ENCODE measurements at regions not wholly inside any gene's neighbourhood (a gene's known extent, or its start where the extent isn't known, plus 50 kb on each side); places are given as distances from the start of the nearest gene placed in this dataset.

- Mint-ChIP-seq H3K4me1 (ENCODE audit: unreplicated experiment) (no peaks in the 10 kb centered on the region), H3K27ac (ENCODE audit: unreplicated experiment) (no peak overlapping the region), H3K27me3 (ENCODE audit: unreplicated experiment) (no peaks in the 10 kb centered on the region), H3K4me3 (ENCODE audit: unreplicated experiment) (no peak overlapping the region), H3K9me3 (ENCODE audit: unreplicated experiment) (peaks cover 8% of the 10 kb centered on the region), H3K36me3 (ENCODE audit: unreplicated experiment) (no peaks in the 10 kb centered on the region)
- DNase-seq (ENCODE audit: extremely low spot score, unreplicated experiment): no peak
- no peak for TF ChIP-seq CTCF (IDR thresholded peaks at IDR 0.05)
These were observed 115.4 kb downstream of the DUSP6 start for GRCh38 chr12:89236748-89237383.

GRCh38 chr12:89236237-89236636 is 116.1 kb downstream of the DUSP6 start:
- TF ChIP-seq CTCF (IDR thresholded peaks at IDR 0.05): no peak
- Mint-ChIP-seq H3K4me3 (ENCODE audit: unreplicated experiment) (no peak overlapping the region), H3K36me3 (ENCODE audit: unreplicated experiment) (no peaks in the 10 kb centered on the region), H3K27ac (ENCODE audit: unreplicated experiment) (no peak overlapping the region), H3K27me3 (ENCODE audit: unreplicated experiment) (no peaks in the 10 kb centered on the region), H3K9me3 (ENCODE audit: unreplicated experiment) (peaks cover 4% of the 10 kb centered on the region), H3K4me1 (ENCODE audit: unreplicated experiment) (no peaks in the 10 kb centered on the region)
- no peak for DNase-seq (ENCODE audit: extremely low spot score, unreplicated experiment)

- Mint-ChIP-seq H3K27me3 (ENCODE audit: unreplicated experiment) (no peaks in the 10 kb centered on the region), H3K9me3 (ENCODE audit: unreplicated experiment) (no peaks in the 10 kb centered on the region), H3K4me1 (ENCODE audit: unreplicated experiment) (no peaks in the 10 kb centered on the region), H3K36me3 (ENCODE audit: unreplicated experiment) (no peaks in the 10 kb centered on the region), H3K27ac (ENCODE audit: unreplicated experiment) (no peak overlapping the region), H3K4me3 (ENCODE audit: unreplicated experiment) (no peak overlapping the region)
- TF ChIP-seq CTCF (IDR thresholded peaks at IDR 0.05): no peak
- no peak for DNase-seq (ENCODE audit: extremely low spot score, unreplicated experiment)
These were observed 116.9 kb downstream of the DUSP6 start for GRCh38 chr12:89235189-89235993.

- no peaks in the 10 kb centered on the region for H3K9me3 Mint-ChIP-seq (ENCODE audit: unreplicated experiment)
- H3K4me3 Mint-ChIP-seq (ENCODE audit: unreplicated experiment): no peak overlapping the region
- H3K27me3 Mint-ChIP-seq (ENCODE audit: unreplicated experiment): no peaks in the 10 kb centered on the region
- no peak overlapping the region for H3K27ac Mint-ChIP-seq (ENCODE audit: unreplicated experiment)
- DNase-seq (ENCODE audit: extremely low spot score, unreplicated experiment): no peak
- no peaks in the 10 kb centered on the region for H3K4me1 Mint-ChIP-seq (ENCODE audit: unreplicated experiment)
- TF ChIP-seq CTCF (IDR thresholded peaks at IDR 0.05): no peak
- no peaks in the 10 kb centered on the region for H3K36me3 Mint-ChIP-seq (ENCODE audit: unreplicated experiment)
These were observed 117.8 kb downstream of the DUSP6 start for GRCh38 chr12:89234324-89235114.

- DNase-seq (ENCODE audit: extremely low spot score, unreplicated experiment): no peak
- H3K36me3 Mint-ChIP-seq (ENCODE audit: unreplicated experiment): no peaks in the 10 kb centered on the region
- H3K27ac Mint-ChIP-seq (ENCODE audit: unreplicated experiment): no peak overlapping the region
- TF ChIP-seq CTCF (IDR thresholded peaks at IDR 0.05): no peak
- no peaks in the 10 kb centered on the region for H3K27me3 Mint-ChIP-seq (ENCODE audit: unreplicated experiment)
- no peak overlapping the region for H3K4me3 Mint-ChIP-seq (ENCODE audit: unreplicated experiment)
- H3K9me3 Mint-ChIP-seq (ENCODE audit: unreplicated experiment): no peaks in the 10 kb centered on the region
- H3K4me1 Mint-ChIP-seq (ENCODE audit: unreplicated experiment): peaks cover 8% of the 10 kb centered on the region
These were observed 120.6 kb downstream of the DUSP6 start for GRCh38 chr12:89231686-89232085.
